Kidney epithelial cell (primary cell): ENCODE measurements at regions not wholly inside any gene's neighbourhood (a gene's known extent, or its start where the extent isn't known, plus 50 kb on each side); places are given as distances from the start of the nearest gene placed in this dataset.

Source experiments
- DNase-seq: peaks from one replicate; pipeline ENCODE4 v3.0.0-alpha.2; 2010; ENCODE audit warnings: low read depth
- H3K27me3 ChIP-seq: 2 replicates; pipeline ENCODE4 v1.6.0; 2011; ENCODE audit warnings: low read length; ENCODE audit not compliant: control insufficient read depth, insufficient read depth
- H3K36me3 ChIP-seq: 2 replicates; pipeline ENCODE4 v1.5.1; 2011; ENCODE audit warnings: low read length; ENCODE audit not compliant: control insufficient read depth, insufficient read depth
- H3K4me3 ChIP-seq: 2 replicates; pipeline ENCODE4 v1.5.1; 2011; ENCODE audit warnings: low read depth, mild to moderate bottlenecking, control low read depth, low read length
- TF ChIP-seq, protein P1 (sequence below): IDR thresholded peaks from 2 replicates; pipeline ENCODE4 v1.5.1; 2011; ENCODE audit warnings: mild to moderate bottlenecking, moderate library complexity, low read length, control low read depth, inconsistent platforms; ENCODE audit not compliant: insufficient read depth, poor library complexity, severe bottlenecking

GRCh38 chr22:34765115-34765514 lies 300.8 kb upstream of the ISX start:
- Histone ChIP-seq H3K4me3 (no peak overlapping the region), H3K36me3 (no peaks in the 10 kb centered on the region), H3K27me3 (no peaks in the 10 kb centered on the region)
- TF ChIP-seq, protein P1, sequence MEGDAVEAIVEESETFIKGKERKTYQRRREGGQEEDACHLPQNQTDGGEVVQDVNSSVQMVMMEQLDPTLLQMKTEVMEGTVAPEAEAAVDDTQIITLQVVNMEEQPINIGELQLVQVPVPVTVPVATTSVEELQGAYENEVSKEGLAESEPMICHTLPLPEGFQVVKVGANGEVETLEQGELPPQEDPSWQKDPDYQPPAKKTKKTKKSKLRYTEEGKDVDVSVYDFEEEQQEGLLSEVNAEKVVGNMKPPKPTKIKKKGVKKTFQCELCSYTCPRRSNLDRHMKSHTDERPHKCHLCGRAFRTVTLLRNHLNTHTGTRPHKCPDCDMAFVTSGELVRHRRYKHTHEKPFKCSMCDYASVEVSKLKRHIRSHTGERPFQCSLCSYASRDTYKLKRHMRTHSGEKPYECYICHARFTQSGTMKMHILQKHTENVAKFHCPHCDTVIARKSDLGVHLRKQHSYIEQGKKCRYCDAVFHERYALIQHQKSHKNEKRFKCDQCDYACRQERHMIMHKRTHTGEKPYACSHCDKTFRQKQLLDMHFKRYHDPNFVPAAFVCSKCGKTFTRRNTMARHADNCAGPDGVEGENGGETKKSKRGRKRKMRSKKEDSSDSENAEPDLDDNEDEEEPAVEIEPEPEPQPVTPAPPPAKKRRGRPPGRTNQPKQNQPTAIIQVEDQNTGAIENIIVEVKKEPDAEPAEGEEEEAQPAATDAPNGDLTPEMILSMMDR: no peak
- no peak for DNase-seq

- H3K36me3 ChIP-seq: no peaks in the 10 kb centered on the region
- no peak for DNase-seq
- H3K4me3 ChIP-seq: no peak overlapping the region
- TF ChIP-seq, protein P1: no peak
- no peaks in the 10 kb centered on the region for H3K27me3 ChIP-seq
These were observed 296.6 kb upstream of the ISX start for GRCh38 chr22:34769361-34769760.

DNA sequence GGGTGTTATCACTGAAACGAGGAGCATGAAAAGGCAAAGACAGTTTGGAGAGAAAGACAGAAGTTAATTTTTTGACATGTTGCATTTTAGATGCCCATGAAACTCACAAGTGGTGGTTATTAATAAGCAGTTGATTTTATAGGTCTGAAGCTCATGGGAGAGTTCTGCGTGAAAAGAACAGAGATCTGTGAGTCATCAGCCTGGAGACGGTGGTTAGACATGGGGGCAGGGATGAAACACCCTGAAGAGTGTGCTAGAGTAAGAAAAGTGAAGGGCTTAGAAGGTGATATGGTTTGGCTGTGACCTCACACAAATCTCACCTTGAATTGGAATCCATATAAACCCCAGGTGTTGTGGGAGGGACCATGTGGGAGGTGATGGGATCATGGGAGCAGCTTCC lies 289.1 kb upstream of the ISX start:
- Histone ChIP-seq H3K4me3 (no peak overlapping the region), H3K36me3 (no peaks in the 10 kb centered on the region), H3K27me3 (no peaks in the 10 kb centered on the region)
- TF ChIP-seq, protein P1: no peak
- DNase-seq: no peak

- Histone ChIP-seq H3K4me3 (no peak overlapping the region), H3K27me3 (no peaks in the 10 kb centered on the region), H3K36me3 (no peaks in the 10 kb centered on the region)
- TF ChIP-seq, protein P1: no peak
- DNase-seq: no peak
These were observed 284.3 kb upstream of the ISX start for GRCh38 chr22:34781681-34782080.

- Histone ChIP-seq H3K4me3 (no peak overlapping the region), H3K27me3 (no peaks in the 10 kb centered on the region), H3K36me3 (no peaks in the 10 kb centered on the region)
- TF ChIP-seq, protein P1: no peak
- no peak for DNase-seq
These were observed 282.5 kb upstream of the ISX start for GRCh38 chr22:34783436-34783835.

DNA sequence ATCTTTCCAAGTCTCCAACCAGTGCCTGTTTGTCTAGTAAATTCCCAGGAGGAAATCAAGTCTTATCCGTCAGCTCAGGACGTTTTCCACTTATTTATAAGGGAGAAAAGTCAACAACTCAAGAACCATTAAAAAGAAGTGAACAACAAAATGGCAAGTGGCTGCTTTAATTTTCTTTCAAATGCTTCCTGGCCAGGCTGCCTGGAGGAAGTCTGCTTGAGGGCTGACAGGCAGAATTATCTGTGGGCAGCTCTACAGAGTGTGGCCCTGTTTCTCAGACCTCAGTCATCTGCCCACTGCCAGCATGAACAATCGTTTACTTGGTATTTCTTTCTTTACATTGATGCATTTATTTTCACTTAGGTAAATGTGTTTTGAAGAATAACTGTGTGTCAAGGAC lies 281.9 kb upstream of the ISX start:
- Histone ChIP-seq H3K36me3 (no peaks in the 10 kb centered on the region), H3K27me3 (no peaks in the 10 kb centered on the region), H3K4me3 (no peak overlapping the region)
- no peak for DNase-seq
- TF ChIP-seq, protein P1: no peak
